ENCODE measurements at regions not wholly inside any gene's neighbourhood (a gene's known extent, or its start where the extent isn't known, plus 50 kb on each side); places are given as distances from the start of the nearest gene placed in this dataset.
A peak's percentile ranks its signal among the peaks of the same experiment; 100 is the strongest.

DNA sequence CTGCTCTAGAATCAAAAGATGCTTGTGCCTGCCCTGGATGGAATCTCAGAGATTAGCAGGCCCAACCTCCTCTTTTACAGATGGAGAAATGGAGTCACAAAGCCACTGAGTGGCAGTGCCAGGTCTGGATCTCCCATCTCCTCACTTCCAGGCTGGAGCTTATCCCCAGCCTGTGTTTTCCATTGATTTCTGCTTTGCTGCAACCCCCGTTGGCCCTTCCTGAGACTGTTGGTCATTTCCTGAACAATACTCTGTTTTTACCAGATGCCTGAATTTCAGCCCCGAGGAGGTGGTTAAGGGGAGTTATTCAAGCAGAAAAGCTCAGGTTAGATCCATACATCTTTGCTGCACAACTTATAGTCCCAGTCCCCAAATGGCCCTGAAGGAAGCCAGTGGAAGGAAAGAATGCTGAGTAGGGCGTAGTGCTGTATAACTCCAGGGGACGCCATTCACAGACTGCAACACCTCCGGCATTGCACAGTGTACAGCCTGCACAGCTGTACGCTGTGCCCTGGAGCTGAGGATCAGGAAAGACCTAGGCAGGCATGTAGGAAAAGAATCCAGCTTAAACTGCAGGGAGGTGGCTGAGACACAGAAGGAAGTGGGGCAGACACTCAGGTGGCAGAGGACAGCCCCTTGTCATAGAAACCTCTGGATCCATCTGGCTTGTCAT lies 77.5 kb downstream of the RPLP1 start:
- FAIRE-seq (no peak), DNase-seq (ENCODE audit: insufficient read length, low spot score) (no peak)

DNA sequence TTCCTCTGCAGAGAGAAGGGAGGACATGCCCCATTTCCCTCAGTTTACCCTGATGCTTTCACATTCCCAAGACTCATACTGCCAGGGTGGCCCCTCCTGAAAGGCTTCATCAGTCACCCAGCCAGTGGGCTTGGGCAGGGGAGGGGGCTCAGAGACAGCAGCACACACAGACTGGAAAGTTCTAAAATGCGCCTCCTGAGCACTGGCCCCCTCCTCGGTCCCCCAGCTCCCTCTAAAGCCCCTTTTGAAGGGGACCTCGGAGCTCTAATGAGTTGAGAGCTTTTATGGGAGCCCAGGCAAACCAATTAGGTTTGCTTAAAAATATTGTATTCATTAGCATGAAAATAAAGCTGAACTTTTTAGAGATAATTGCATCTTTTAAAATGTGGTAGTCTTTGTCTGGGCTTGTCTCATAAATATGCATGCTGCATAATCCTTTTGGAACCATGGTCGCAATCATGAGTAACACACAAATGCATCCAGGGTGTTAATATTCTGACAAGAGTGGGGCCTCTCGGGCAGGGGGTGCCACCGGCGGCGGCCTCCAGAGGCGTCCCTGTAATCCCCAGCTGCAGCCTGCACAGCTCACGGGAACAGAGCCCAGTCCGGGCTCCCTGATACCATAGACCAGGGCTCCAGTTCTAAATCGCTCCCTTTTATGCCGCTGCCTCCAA lies 78.5 kb downstream of the RPLP1 start:
- no peak for FAIRE-seq
- no peak for DNase-seq (ENCODE audit: insufficient read length, low spot score)

DNA sequence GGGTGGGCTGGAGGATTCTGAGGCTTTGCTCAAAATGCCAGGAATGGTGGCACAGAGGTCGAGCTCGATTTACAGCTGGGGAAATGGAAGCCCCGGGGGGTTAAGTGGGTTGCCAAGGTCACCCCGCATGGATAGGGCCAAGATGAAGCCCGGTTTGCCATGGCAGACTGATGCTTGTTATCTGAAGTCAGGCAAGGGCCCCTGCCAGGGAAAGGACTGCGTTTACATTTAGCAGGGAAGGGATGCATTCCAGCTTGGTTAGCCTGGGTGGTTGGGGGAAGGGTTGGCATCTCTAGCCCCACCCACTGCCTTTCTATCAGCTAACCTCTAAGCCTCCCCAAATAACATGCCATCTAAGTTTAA lies 79.0 kb downstream of the RPLP1 start:
- FAIRE-seq (peak; percentile 51), DNase-seq (ENCODE audit: insufficient read length, low spot score) (no peak)

DNA sequence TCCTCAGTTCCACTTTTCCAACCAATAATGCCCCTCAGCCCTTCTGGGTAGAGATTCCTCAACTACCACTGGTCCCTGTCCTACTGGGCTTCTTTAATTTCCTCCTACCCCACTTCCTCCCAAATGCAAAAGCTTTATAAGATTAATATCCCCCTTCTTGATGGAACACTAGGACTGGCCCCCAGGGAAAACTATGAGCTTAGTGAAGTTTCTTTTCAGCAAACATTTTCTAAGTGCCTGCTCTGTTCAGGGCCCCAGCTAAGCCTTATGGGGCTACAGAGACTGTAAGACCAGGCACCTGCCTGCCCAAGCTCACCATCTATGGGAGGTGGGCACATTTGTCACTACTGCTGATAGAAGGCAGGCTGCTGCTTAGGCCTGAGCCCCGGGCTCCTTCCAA lies 79.4 kb downstream of the RPLP1 start:
- DNase-seq (ENCODE audit: insufficient read length, low spot score) (no peak), FAIRE-seq (no peak)

DNA sequence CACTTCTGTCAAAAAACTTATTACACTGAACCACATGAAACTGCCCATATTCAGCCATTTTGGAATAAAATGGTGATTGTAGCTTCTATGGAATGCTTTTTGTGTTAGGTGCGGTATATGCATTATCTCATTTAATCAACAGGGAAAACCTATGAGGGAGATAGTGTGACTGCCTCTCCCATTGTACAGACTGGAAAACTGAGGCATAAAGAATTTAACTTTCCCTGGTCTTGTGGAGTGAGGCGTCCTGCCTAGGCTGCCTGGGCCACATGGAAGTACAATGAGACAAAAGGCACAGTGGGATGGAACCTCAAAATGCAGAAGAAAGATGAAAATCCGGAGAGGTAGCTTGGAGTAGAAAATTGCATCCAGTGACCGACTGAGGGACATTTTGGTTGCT lies 80.2 kb downstream of the RPLP1 start:
- DNase-seq (ENCODE audit: insufficient read length, low spot score) = no peak
- no peak for FAIRE-seq

DNA sequence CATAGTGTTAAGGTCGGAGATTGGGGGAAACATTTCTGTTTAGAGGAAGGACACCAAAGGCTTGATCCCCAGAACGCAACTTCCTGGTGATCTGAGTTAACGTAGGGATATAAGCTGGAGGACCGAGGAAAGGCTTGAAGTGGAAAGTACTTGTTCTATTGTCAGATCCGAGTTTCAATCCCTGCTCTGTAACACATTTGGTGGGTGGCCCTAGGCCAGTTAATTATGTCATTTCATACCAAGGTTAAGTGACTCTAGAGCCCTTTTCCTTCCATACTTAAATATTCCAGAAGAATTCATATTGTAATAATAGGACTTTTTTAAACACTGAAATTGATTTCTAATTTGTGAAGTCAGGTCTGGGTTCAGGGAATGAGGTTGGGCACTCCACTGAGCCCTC lies 80.9 kb downstream of the RPLP1 start:
- no peak for FAIRE-seq
- DNase-seq (ENCODE audit: insufficient read length, low spot score) = no peak

DNA sequence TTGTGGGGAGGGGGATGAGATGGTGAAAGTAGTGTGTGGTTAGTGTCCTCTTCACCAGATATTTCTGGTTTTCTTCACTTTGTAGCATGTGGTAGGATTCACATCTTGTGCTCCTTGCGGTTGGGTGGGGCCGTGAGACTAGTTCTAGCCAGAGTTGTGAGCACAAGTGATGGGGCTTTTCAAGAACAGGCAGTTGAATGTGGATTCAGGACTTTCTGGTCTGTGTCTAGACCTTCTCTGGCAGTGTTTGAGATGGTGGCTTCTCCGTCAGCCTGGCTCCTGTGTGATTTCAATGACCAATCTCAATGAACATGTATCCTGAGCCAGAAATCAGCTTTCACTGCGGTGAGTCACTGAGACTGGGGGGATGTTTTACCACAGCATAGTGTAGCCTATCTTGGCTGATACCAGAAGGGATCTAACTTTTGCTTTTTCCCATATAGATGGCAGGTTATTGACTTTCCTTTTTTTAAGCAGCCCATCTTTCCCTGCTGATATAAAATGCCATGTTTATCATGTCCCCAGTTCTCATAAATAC lies 82.6 kb downstream of the RPLP1 start:
- DNase-seq (ENCODE audit: insufficient read length, low spot score) (no peak), FAIRE-seq (peak; percentile 76)

DNA sequence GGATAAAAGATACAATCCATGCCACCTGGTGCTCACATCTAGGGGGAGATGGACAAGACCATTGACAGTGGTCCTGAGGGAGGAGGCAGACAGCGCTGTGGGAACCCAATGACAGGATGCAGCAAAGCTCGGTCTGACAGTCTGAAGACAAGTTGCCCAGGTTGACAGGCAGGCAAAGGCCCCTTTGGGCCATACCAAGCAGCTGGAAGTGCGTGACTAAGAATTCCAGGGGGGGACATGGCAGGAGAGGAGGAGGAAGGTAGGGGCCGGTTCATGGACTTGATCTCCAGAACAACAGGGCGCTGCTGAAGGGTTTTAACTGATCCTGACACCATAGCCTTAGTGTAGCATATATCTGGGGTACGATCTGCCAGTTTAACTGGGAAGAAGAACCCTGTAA lies 83.4 kb downstream of the RPLP1 start:
- DNase-seq (ENCODE audit: insufficient read length, low spot score) (no peak), FAIRE-seq (no peak)

DNA sequence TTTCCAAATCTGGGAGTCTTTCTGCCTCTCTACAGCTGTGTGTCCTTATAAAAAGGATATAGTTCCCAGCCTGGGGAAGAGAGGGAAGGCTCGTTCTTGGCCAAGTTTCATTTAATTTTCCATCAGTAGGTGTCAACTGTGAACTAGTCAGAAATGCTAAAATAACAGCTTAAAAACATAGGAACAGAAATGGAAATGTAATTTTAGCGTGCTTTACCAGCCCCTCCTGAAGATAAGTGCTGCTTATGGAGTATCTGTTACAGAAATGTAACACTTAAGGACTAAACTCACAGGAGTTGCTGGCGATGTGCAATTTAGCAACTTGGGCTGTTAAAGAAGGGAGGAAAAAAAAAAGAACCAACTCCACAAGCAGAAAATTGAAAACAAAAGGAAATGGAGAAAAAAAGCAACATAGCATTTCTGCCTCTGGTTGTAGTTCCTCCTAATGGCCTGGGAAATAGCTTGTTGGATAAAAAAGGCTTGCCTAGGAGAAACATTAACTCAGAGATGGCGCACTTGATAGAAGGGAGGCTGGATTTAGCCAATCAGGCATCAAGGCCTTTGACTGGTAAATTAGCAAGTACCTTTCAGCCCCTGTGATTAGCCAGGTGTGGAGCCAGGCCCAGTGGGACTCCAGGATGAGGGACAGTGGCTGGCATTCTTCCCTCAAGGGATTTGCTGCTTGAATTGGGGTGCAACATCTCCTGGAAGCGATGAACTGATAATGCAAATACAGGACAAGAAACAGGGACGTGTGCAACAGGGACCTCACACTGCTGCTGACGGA lies 84.3 kb downstream of the RPLP1 start:
- DNase-seq (ENCODE audit: insufficient read length, low spot score) (no peak), FAIRE-seq (no peak)

DNA sequence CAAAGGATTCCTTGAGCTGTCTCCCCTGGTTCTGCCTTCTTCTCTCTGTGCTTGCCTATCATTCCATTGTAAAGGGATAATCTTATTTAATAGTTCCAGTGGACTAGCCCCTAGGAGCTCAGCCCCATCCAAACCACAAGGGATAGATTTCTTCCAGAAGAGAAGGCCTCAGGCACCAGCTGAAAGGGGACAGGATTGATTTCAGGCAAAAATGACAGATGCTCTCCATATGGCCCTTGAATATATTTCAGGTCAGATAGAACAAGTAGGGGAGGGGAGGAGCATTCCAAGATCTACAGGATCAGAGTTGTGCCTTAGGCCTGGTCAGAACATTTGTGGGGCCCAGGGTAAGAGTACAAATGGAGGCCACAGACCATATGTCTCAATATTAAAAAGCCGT lies 85.3 kb downstream of the RPLP1 start:
- no peak for DNase-seq (ENCODE audit: insufficient read length, low spot score)

DNA sequence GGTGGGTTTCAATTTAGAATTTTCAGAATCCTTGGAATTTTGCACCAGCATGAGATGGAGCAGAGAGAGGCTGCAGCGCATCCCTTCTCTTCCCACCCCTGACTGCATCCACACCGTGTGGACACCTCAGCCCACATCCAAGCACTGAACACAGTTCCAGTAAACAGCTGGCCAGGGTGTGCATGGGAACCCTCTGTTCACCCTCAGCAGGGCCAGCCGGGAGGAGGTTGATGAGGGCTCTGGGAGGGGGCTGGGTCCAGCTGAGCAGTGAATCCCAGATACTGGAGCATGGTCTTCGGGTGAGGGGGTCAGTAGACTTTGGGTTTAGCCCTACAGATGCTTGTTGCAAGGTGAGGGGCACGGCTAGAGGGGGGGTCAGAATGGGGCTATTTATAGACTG lies 85.8 kb downstream of the RPLP1 start:
- DNase-seq (ENCODE audit: insufficient read length, low spot score) = no peak
- FAIRE-seq = no peak

More for the DNA sequence above, 85.3 kb downstream of the RPLP1 start:
- FAIRE-seq = no peak

DNA sequence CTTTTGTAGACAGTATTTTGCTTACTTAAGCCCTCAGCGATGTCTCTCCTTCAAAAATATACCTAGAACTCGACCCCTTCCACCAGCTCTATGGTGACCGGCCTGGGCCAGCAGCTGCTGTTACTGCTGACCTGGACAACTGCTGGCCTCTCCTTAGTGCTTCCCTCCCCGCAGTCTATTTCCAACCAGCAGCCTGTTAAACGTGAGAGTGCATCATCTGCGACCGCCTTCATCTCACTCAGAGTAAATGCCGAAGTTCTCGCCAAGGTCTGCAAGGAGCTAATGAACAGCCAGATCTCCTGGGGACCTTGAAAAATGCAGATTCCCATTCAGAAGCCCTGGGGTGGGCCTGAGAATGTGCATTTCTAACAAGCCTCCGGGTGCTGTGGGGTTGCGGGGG lies 86.7 kb downstream of the RPLP1 start:
- DNase-seq (ENCODE audit: insufficient read length, low spot score) (no peak), FAIRE-seq (no peak)

DNA sequence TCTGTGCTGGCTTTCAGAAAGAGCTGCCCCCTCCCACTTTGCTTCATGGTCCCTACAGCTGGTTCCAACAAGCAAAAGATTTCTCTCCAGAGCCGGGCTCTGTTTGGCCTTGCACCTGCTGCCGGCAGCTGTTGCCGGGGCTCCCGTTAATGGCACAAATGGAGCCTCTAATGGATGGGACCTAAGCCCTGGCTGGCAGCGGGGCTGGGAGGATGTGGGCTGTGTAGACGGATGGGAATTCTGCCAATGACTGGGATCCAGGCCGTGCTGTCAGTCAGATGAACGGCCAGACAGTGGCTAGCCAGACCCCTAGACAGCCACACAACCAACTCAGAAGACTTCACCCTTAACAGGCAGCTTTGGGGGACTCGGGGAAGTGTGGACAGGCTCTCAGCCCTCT lies 88.0 kb downstream of the RPLP1 start:
- DNase-seq (ENCODE audit: insufficient read length, low spot score) (no peak), FAIRE-seq (no peak)

DNA sequence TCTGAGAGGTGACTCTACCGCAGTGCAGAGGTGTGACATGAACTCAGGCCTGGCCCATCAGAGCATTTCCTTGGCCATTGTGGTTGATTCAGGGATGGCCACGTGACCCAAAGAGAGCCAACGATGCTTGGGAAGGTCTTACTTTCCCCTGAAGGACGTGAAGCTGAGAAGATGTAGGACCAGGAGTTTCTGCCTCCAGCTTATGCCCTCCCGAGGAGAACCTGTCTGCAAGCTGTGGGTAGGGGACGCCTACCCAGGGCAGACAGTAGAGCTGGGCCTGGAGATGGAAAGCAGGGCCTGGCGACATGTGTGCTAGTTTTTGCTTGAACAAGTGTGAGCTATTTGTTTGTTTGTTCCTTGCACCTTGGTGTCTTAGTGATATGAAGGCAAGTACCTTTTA lies 89.4 kb downstream of the RPLP1 start:
- FAIRE-seq (no peak), DNase-seq (ENCODE audit: insufficient read length, low spot score) (no peak)

DNA sequence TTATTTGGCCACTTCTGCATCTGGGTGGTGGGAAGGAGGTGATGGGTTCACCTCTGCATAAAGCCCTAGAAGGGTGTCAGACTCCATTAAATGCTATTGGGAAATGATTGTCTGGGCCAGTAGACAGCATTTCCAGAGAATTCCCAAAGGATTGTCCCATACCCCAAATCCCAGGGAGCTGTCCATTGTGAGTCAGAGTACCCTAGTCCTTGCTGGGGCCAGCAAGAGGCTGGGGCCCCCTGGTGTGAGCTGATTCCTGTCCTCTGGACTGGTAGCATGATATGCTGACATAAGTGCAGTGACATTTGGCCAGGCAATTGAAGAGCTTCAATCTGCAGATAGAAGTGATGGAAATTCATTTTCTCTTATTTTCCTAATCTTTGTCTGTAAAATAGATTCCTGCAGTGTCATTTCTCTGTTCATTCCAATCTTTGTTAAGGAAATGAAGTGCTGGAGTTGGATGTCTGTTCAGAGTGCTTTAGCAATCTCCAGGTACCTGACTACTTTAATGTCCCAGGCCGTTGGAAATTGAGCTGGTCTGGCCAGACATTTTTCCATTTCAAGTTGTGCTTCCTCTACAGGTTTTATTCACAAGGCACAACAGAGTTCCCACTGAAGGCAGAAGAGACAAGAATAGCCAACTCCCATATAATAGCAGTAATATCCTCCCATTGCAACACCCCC lies 91.2 kb downstream of the RPLP1 start:
- FAIRE-seq (no peak), DNase-seq (ENCODE audit: insufficient read length, low spot score) (no peak)

DNA sequence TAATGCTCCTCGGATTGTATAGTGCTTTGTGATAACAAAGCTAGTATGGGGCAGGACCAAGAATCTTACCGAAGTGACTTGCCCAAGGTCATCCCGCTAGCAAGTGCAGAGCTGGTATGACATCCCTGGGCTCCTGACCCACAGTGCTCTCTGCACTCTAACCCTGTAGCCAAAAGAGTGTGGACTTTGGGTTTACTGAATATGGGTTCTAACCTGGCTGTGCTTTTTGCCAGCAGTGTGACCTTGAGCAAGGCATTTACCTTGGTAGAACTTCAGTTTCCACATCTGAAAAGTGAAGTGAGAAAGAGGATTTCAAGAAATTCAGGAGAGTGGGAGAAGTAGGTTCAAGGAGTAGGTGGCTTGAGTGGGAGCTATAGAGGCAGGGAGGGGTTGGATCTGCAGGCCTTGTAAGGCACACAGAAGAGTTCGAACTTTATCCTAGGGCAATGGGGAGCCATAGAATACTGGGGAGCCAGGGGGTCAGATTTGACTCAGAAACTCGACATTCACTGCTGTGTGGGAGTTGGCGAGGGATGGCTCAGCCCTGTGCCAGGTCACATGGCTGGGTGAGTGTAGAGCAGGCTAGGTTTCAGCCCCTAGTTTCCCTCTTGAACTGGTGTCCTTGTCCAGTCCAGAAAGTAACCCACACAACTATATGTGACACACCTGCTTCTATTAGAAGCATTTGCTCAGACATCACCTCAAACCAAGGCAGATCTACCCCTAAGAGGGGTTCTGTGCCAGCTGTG lies 91.9 kb downstream of the RPLP1 start:
- DNase-seq (ENCODE audit: insufficient read length, low spot score) (no peak), FAIRE-seq (peak; percentile 64)

DNA sequence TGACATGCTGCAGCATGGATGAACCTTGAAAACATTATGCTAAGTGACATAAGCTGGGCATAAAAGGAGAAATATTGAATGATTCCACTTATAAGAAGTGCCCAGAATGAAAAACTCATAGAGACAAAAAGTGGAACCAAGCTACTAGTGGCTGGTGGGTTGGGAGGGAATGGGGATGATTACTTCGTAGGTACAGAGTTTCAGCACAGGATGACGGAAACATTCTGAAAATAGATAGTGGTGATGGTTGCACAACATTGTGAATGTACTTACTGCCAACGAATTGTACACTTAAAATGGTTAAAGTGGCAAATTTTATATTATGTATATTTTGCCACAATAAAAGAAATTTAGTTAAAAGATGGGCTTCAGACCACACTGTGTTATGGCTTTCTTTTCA lies 93.6 kb downstream of the RPLP1 start:
- DNase-seq (ENCODE audit: insufficient read length, low spot score) (no peak), FAIRE-seq (no peak)

DNA sequence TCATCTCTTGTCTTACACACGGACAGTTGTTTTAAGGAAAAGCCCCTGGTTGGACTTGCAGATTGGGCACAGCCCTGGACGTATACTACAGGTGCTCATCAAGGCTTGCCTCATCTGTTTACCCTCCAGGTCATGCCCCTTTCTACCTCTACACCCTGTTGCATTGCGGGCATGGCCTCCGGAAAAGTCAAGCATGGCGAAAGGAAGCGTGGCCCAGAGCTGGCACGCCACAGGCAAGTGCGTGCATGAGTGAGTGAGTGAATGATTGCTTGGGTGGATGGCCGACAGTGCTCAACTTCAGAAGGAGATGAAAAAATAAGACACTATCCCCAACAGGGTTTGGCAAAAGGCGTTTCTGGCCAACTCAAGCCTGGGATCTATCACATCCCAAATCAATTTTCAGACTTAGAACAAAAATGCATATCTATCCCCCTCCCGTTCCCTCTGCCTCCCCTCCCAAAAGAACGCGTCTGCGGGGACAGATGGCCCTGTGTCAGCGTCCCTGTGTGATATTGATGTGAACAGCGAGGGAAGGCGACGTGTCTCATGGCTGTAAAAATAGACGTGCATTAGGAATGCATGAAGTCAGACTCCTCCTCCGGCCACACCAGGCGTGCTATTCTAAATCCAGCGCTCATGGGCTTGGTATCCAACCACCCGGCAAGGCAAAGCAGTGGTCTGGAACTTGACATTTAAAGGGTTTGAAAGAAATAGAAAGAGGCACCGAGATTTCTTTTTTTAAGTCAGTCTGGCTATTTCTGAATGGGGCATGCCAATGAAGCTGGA lies 96.0 kb downstream of the RPLP1 start:
- DNase-seq (ENCODE audit: insufficient read length, low spot score) (no peak), FAIRE-seq (no peak)

DNA sequence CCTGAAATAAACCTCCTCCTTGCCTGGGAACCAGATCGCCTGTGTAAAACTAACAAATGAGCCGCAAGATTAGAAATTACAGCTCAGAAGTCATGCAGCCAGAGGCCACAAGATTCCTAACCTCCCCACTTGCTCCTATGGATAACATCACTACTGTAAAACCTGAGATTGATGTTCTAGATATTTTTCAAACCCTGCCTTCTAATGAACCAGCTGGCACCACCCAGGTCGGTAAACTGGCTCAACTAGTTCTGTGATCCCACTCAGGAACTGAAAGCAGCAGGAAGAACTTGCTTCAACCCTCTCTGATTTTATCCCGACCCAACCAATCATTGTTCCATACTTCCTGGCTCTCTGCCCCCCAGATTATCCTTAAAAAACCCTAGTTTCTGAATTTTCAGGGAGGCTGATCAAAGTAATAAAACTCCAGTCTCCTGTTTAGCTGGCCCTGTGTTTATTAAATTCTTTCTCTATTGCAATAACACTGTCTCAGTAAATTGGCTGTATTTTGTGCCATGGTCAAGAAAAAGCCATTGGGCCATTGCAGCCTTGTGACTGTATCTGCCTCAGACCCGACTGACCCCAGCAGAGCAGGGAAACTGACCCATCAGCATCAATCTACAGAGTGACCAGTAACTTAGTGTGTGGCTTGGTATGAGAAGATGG lies 98.9 kb downstream of the RPLP1 start:
- FAIRE-seq (no peak), DNase-seq (ENCODE audit: insufficient read length, low spot score) (no peak)
